ENCODE measurements at regions not wholly inside any gene's neighbourhood (a gene's known extent, or its start where the extent isn't known, plus 50 kb on each side); places are given as distances from the start of the nearest gene placed in this dataset.

GRCh38 chr5:10860645-10861422, 99.8 kb upstream of the DAP start:
- intact Hi-C loops (cut with DNase I), result no loop called here
- H3K36me3 ChIP-seq, result no peaks in the 10 kb centered on the region
- H3K9me3 ChIP-seq, result no peaks in the 10 kb centered on the region
- no peak for DNase-seq (ENCODE audit: extremely low spot score in 2 of 2)
- no peak overlapping the region for H3K27ac ChIP-seq
- no peaks in the 10 kb centered on the region for H3K4me1 ChIP-seq
- TF ChIP-seq CTCF (IDR thresholded peaks at IDR 0.05) (no peak), POLR2AphosphoS5 (IDR thresholded peaks at IDR 0.05; ENCODE audit: insufficient read depth in 1 of 2, low read depth in 1 of 2) (no peak), POLR2A (IDR thresholded peaks at IDR 0.05) (no peak)
- H3K27me3 ChIP-seq, result no peaks in the 10 kb centered on the region
- H3K4me3 ChIP-seq, result no peak overlapping the region

- H3K27ac ChIP-seq, result no peak overlapping the region
These were observed 99.1 kb upstream of the DAP start for GRCh38 chr5:10860196-10860543.

GRCh38 chr5:10859393-10860195, 98.6 kb upstream of the DAP start:
- Histone ChIP-seq H3K36me3 (no peaks in the 10 kb centered on the region), H3K4me1 (no peaks in the 10 kb centered on the region), H3K4me3 (no peak overlapping the region), H3K27ac (no peak overlapping the region), H3K27me3 (no peaks in the 10 kb centered on the region), H3K9me3 (no peaks in the 10 kb centered on the region)
- TF ChIP-seq POLR2A (IDR thresholded peaks at IDR 0.05) (no peak), CTCF (IDR thresholded peaks at IDR 0.05) (no peak), POLR2AphosphoS5 (IDR thresholded peaks at IDR 0.05; ENCODE audit: insufficient read depth in 1 of 2, low read depth in 1 of 2) (no peak)
- intact Hi-C loops (cut with DNase I), result no loop called here
- no peak for DNase-seq (ENCODE audit: extremely low spot score in 2 of 2)

More at GRCh38 chr5:10860196-10860543, 99.1 kb upstream of the DAP start:
- no peak for DNase-seq (ENCODE audit: extremely low spot score in 2 of 2)
- Histone ChIP-seq H3K27me3 (no peaks in the 10 kb centered on the region), H3K4me3 (no peak overlapping the region), H3K4me1 (no peaks in the 10 kb centered on the region), H3K9me3 (no peaks in the 10 kb centered on the region), H3K36me3 (no peaks in the 10 kb centered on the region)
- TF ChIP-seq CTCF (IDR thresholded peaks at IDR 0.05) (no peak), POLR2AphosphoS5 (IDR thresholded peaks at IDR 0.05; ENCODE audit: insufficient read depth in 1 of 2, low read depth in 1 of 2) (no peak), POLR2A (IDR thresholded peaks at IDR 0.05) (no peak)
- intact Hi-C loops (cut with DNase I), result no loop called here

GRCh38 chr5:10858945-10859344, 97.9 kb upstream of the DAP start:
- no peak for DNase-seq (ENCODE audit: extremely low spot score in 2 of 2)
- no peak for TF ChIP-seq CTCF (IDR thresholded peaks at IDR 0.05)
- TF ChIP-seq POLR2AphosphoS5 (IDR thresholded peaks at IDR 0.05; ENCODE audit: insufficient read depth in 1 of 2, low read depth in 1 of 2), result no peak
- no peak for TF ChIP-seq POLR2A (IDR thresholded peaks at IDR 0.05)
- no peaks in the 10 kb centered on the region for H3K27me3 ChIP-seq
- H3K4me1 ChIP-seq, result no peaks in the 10 kb centered on the region
- H3K27ac ChIP-seq, result no peak overlapping the region
- no peaks in the 10 kb centered on the region for H3K9me3 ChIP-seq
- intact Hi-C loops (cut with DNase I), result no loop called here
- no peaks in the 10 kb centered on the region for H3K36me3 ChIP-seq
- H3K4me3 ChIP-seq, result no peak overlapping the region

GRCh38 chr5:10858307-10858706, 97.3 kb upstream of the DAP start:
- no peaks in the 10 kb centered on the region for H3K4me1 ChIP-seq

More at GRCh38 chr5:10858307-10858706, 97.3 kb upstream of the DAP start:
- intact Hi-C loops (cut with DNase I), result no loop called here
- H3K27ac ChIP-seq, result no peak overlapping the region
- no peaks in the 10 kb centered on the region for H3K27me3 ChIP-seq
- no peaks in the 10 kb centered on the region for H3K36me3 ChIP-seq
- no peaks in the 10 kb centered on the region for H3K9me3 ChIP-seq
- no peak overlapping the region for H3K4me3 ChIP-seq
- TF ChIP-seq CTCF (IDR thresholded peaks at IDR 0.05) (no peak), POLR2AphosphoS5 (IDR thresholded peaks at IDR 0.05; ENCODE audit: insufficient read depth in 1 of 2, low read depth in 1 of 2) (no peak), POLR2A (IDR thresholded peaks at IDR 0.05) (no peak)
- DNase-seq (ENCODE audit: extremely low spot score in 2 of 2), result no peak
